ENCODE measurements at regions not wholly inside any gene's neighbourhood (a gene's known extent, or its start where the extent isn't known, plus 50 kb on each side); places are given as distances from the start of the nearest gene placed in this dataset.

DNA sequence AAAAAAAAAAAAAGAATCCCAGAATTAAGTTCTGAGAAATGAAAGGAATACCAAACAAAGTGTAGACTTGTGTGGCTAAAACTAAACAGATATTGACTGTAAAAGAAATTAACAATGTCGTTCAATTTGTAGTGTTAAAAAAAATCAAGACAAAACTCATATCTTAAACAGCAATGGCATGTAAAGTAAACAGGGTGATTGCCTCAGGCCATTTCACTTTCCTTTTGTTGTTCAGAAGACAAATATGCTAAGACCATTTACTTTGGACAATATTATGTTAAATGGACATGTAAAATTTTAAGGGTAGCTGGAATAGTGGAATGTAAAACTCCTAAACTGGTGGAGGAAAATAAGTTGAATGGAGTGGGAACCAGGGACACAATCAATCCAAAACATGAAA is 139.1 kb downstream of the RTP4 start:
- TF ChIP-seq POLR2A (IDR thresholded peaks at IDR 0.05; ENCODE audit: low read length) = no peak
- TF ChIP-seq GATA1 (IDR thresholded peaks at IDR 0.05; ENCODE audit: low read depth, low read length) = no peak

Measured in erythroblast (primary cell).